T-helper 17 cell (primary cell): ENCODE measurements at regions not wholly inside any gene's neighbourhood (a gene's known extent, or its start where the extent isn't known, plus 50 kb on each side); places are given as distances from the start of the nearest gene placed in this dataset.

Experiments used
- ATAC-seq: fragments of 150-1000 bp; cut with Tn5 transposase; 2 replicates; pipeline ENCODE4 v1.10.0; 2021; ENCODE audit warnings: mild to moderate bottlenecking, moderate library complexity
- DNase-seq, 3 donors: peaks; one replicate each; pipeline versions ENCODE4 v3.0.0 to v3.0.0-alpha.2; 2020 to 2021
- H3K9me3 ChIP-seq: one replicate; pipeline ENCODE4 v1.7.0; 2013; ENCODE audit warnings: low read length, mild to moderate bottlenecking; ENCODE audit not compliant: control insufficient read depth, poor library complexity, severe bottlenecking
- H3K27ac Mint-ChIP-seq: one replicate; pipeline ENCODE4 v1.8.0; 2022; ENCODE audit warnings: mild to moderate bottlenecking, moderate library complexity, mixed read lengths
- H3K27me3 Mint-ChIP-seq: one replicate; pipeline ENCODE4 v1.8.0; 2022; ENCODE audit warnings: mixed read lengths
- H3K36me3 Mint-ChIP-seq: one replicate; pipeline ENCODE4 v1.8.0; 2022; ENCODE audit warnings: low read depth, mixed read lengths
- H3K4me1 Mint-ChIP-seq: one replicate; pipeline ENCODE4 v1.8.0; 2022; ENCODE audit warnings: mild to moderate bottlenecking, mixed read lengths
- H3K4me3 Mint-ChIP-seq: one replicate; pipeline ENCODE4 v1.8.0; 2022; ENCODE audit warnings: mild to moderate bottlenecking, moderate library complexity, mixed read lengths

- H3K4me1 Mint-ChIP-seq = no peaks in the 10 kb centered on the region
- H3K27me3 Mint-ChIP-seq = peaks cover 5% of the 10 kb centered on the region
- no peaks in the 10 kb centered on the region for H3K9me3 ChIP-seq
- H3K27ac Mint-ChIP-seq = no peak overlapping the region
- H3K4me3 Mint-ChIP-seq = no peak overlapping the region
- DNase-seq (no peak), ATAC-seq (no peak)
- peaks cover 2% of the 10 kb centered on the region for H3K36me3 Mint-ChIP-seq
These were observed 484.9 kb downstream of the GPAM start for GRCh38 chr10:111698711-111699110.

GRCh38 chr10:111703986-111704385, 479.6 kb downstream of the GPAM start:
- DNase-seq = no peak
- H3K27ac Mint-ChIP-seq = no peak overlapping the region
- no peaks in the 10 kb centered on the region for H3K4me1 Mint-ChIP-seq
- no peaks in the 10 kb centered on the region for H3K36me3 Mint-ChIP-seq
- no peaks in the 10 kb centered on the region for H3K27me3 Mint-ChIP-seq
- ATAC-seq = no peak
- no peaks in the 10 kb centered on the region for H3K9me3 ChIP-seq
- H3K4me3 Mint-ChIP-seq = no peak overlapping the region

DNA sequence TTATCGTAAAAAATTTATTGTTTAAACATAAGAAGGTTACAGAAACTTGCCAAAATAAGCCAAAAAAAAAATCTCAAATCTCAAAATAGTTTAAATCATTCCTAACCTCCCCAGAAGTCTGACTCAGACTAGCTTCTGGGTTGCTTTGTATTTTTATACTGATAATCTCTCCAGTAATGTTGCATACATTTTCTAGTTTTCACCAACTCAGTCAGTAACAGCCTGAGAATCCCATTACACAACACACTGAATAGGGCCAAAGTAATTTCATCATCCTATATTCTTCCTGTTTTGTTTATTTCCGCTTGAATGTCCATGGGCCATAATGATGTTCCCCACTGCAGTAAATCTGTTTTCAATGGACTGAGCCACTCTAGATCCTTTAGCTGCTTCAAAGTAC, 478.5 kb downstream of the GPAM start:
- DNase-seq = no peak
- Mint-ChIP-seq H3K27me3 (no peaks in the 10 kb centered on the region), H3K4me3 (no peak overlapping the region), H3K27ac (no peak overlapping the region), H3K36me3 (no peaks in the 10 kb centered on the region), H3K4me1 (no peaks in the 10 kb centered on the region)
- ATAC-seq = no peak
- no peaks in the 10 kb centered on the region for H3K9me3 ChIP-seq

DNA sequence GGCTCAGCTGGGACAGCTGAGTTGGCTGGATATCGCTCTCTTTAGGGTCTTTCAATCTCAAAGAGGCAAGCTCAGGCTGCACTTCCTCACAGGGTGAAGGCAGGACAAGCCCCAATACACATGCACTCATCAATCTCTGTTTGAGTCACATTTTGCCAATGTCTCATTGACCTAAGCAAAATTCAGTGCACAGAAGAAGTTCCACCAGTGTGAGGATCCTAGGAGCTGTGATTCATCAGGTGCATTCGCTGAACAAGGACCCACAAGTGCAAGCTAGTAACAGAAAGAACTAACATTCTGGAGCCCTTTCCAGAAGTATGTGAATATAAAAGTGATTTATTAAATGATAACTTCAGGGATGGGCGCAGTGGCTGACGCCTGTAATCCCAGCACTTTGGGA, 477.2 kb downstream of the GPAM start:
- DNase-seq = no peak
- no peaks in the 10 kb centered on the region for H3K4me1 Mint-ChIP-seq
- no peak overlapping the region for H3K27ac Mint-ChIP-seq
- no peaks in the 10 kb centered on the region for H3K27me3 Mint-ChIP-seq
- H3K4me3 Mint-ChIP-seq = no peak overlapping the region
- no peaks in the 10 kb centered on the region for H3K9me3 ChIP-seq
- no peaks in the 10 kb centered on the region for H3K36me3 Mint-ChIP-seq
- no peak for ATAC-seq

- Mint-ChIP-seq H3K4me3 (no peak overlapping the region), H3K27me3 (no peaks in the 10 kb centered on the region), H3K27ac (no peak overlapping the region), H3K4me1 (no peaks in the 10 kb centered on the region), H3K36me3 (no peaks in the 10 kb centered on the region)
- ATAC-seq = no peak
- no peaks in the 10 kb centered on the region for H3K9me3 ChIP-seq
- no peak for DNase-seq
These were observed 476.5 kb downstream of the GPAM start for GRCh38 chr10:111707076-111707475.

DNA sequence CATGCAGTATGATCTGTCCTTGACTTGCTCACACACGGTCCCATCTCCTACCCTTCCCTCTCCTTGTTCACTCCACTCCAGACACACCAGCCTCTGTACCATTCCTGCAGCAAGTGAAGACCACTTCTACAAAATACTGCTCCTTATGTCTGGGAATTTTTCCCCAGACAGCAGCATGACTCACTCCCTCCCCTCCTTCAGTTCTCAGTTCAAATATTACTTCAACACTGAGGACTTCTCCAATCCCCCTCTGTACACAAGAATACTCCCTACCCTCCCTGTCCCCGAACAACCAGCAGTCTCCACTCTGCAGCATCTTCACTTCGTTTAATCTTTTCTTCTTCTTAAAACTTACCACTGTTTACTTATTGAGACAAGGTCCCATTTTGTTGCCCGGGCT, 474.0 kb downstream of the GPAM start:
- Mint-ChIP-seq H3K27me3 (no peaks in the 10 kb centered on the region), H3K27ac (no peak overlapping the region), H3K36me3 (no peaks in the 10 kb centered on the region), H3K4me1 (no peaks in the 10 kb centered on the region), H3K4me3 (no peak overlapping the region)
- ATAC-seq = no peak
- no peaks in the 10 kb centered on the region for H3K9me3 ChIP-seq
- DNase-seq = no peak

DNA sequence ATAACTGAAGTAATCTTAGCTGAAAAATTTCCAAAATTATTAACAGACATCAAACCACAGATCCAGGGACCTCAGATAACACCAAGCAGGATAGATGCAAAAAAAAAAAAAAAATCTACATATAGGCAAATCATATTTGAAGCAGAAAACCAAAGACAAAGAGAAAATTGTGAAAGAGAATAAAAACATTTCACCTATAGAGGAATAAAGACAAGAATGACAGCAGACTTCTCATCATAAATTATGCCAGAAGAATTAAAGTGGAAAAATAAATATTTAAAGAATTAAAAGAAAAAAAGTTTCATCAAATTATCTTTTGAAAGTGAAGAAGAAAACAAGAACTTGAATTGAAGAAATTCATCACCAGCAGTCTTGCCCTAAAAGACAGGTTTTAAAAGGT, 467.5 kb downstream of the GPAM start:
- H3K4me1 Mint-ChIP-seq = no peaks in the 10 kb centered on the region

DNA sequence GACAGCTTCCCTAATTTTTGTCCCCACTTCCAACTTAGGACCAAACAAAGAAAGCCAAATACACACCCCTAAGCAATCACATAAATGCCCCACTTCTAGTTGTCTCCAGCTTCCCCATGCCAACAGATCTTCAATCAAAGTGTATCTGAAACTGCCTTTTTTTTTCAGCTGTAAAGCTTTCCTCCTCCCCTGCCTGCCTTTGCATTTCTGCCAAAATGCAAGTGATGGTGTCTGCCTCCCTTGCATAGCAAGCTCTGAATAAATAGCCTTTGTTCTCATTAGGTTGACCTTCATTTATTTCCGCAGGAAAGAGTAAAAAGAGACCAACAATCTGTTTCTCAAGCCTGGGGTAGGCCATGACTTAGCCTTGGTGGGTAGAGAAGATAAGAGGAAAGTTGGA, 459.4 kb downstream of the GPAM start:
- DNase-seq (no peak), ATAC-seq (no peak)
- no peak overlapping the region for H3K4me3 Mint-ChIP-seq
- H3K27me3 Mint-ChIP-seq = no peaks in the 10 kb centered on the region
- H3K36me3 Mint-ChIP-seq = no peaks in the 10 kb centered on the region
- H3K27ac Mint-ChIP-seq = no peak overlapping the region
- H3K9me3 ChIP-seq = no peaks in the 10 kb centered on the region
- H3K4me1 Mint-ChIP-seq = no peaks in the 10 kb centered on the region

More for the DNA sequence above, 467.5 kb downstream of the GPAM start:
- no peak for DNase-seq
- H3K9me3 ChIP-seq = peaks cover 6% of the 10 kb centered on the region
- H3K27me3 Mint-ChIP-seq = no peaks in the 10 kb centered on the region
- no peaks in the 10 kb centered on the region for H3K36me3 Mint-ChIP-seq
- no peak for ATAC-seq
- no peak overlapping the region for H3K27ac Mint-ChIP-seq
- H3K4me3 Mint-ChIP-seq = no peak overlapping the region

GRCh38 chr10:111725050-111725449, 458.5 kb downstream of the GPAM start:
- no peaks in the 10 kb centered on the region for H3K27me3 Mint-ChIP-seq
- no peaks in the 10 kb centered on the region for H3K9me3 ChIP-seq
- H3K36me3 Mint-ChIP-seq = no peaks in the 10 kb centered on the region
- DNase-seq (no peak), ATAC-seq (no peak)
- no peak overlapping the region for H3K27ac Mint-ChIP-seq
- no peak overlapping the region for H3K4me3 Mint-ChIP-seq
- no peaks in the 10 kb centered on the region for H3K4me1 Mint-ChIP-seq

DNA sequence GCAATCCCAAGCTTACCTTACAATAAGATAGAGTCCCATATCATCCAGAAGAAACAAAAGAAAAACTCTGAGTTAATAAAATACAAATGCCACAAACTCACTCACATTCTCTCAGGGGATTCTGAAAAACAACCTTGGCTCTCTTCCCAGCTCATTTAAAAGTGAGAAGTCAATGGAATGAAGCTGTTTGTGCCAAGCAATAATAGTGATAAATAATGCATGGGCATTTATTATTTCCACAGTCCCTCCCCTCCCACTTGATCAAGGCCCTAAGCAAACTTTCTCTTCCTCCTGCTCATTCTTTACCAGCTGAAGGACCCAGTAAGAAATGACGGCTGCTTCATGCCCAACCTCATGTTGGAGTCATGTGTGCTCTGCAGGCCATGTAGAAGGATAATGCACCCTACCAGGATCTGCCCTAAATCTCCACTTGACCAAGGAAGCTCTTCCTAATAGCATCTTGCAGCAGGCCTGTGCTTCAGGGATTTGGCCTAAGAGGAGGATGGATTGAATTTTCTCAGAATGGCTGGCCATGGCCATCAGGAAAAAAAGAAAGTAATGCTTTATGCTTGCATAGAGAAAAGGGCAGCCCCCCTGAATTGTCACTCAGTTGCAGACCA, 451.3 kb downstream of the GPAM start:
- Mint-ChIP-seq H3K27ac (no peak overlapping the region), H3K27me3 (peaks cover 6% of the 10 kb centered on the region), H3K4me1 (no peaks in the 10 kb centered on the region), H3K4me3 (no peak overlapping the region), H3K36me3 (no peaks in the 10 kb centered on the region)
- DNase-seq = no peak
- ATAC-seq = no peak
- no peaks in the 10 kb centered on the region for H3K9me3 ChIP-seq

GRCh38 chr10:111739125-111739873, 444.3 kb downstream of the GPAM start:
- no peaks in the 10 kb centered on the region for H3K9me3 ChIP-seq
- H3K4me1 Mint-ChIP-seq = no peaks in the 10 kb centered on the region
- DNase-seq (no peak), ATAC-seq (no peak)
- H3K4me3 Mint-ChIP-seq = no peak overlapping the region
- no peaks in the 10 kb centered on the region for H3K36me3 Mint-ChIP-seq
- H3K27me3 Mint-ChIP-seq = peaks cover 4% of the 10 kb centered on the region
- no peak overlapping the region for H3K27ac Mint-ChIP-seq

DNA sequence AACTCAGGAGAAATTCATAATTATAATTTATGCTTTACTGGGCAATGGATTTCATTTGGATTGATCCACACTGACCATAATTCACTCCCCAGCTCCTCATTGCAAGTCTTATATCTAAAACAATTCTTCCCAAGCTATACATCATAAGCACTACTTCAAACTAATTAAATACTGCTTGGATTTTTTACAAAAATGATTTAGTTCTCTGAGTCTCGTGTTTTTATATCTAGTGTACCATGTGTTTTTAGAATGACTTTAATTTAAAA, 443.8 kb downstream of the GPAM start:
- H3K9me3 ChIP-seq = no peaks in the 10 kb centered on the region
- Mint-ChIP-seq H3K27ac (no peak overlapping the region), H3K4me3 (no peak overlapping the region), H3K36me3 (no peaks in the 10 kb centered on the region), H3K27me3 (no peaks in the 10 kb centered on the region), H3K4me1 (no peaks in the 10 kb centered on the region)
- ATAC-seq (no peak), DNase-seq (no peak)

GRCh38 chr10:111745982-111746381, 437.6 kb downstream of the GPAM start:
- Mint-ChIP-seq H3K27ac (no peak overlapping the region), H3K4me3 (no peak overlapping the region), H3K27me3 (no peaks in the 10 kb centered on the region), H3K4me1 (no peaks in the 10 kb centered on the region), H3K36me3 (no peaks in the 10 kb centered on the region)
- no peaks in the 10 kb centered on the region for H3K9me3 ChIP-seq
- ATAC-seq (no peak), DNase-seq (no peak)

DNA sequence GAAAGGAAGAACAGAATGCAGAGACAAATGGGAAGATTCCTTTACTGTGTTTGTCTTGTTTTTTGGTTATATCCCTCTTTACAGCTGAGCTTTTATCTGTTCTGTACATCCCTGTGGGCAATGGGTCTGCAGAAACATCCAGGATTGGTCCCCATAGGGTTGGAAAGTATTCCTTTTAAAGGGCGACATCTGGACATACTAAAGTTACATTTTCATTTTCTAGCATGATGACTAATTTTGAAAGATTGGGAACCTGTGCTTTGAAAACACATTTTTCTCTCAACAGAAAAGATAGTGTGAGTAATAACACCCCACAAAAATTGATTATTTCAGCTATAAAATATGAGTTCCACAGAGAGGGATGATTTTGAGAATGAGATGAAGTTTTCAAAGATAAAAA, 435.8 kb downstream of the GPAM start:
- no peaks in the 10 kb centered on the region for H3K36me3 Mint-ChIP-seq
- no peaks in the 10 kb centered on the region for H3K9me3 ChIP-seq
- no peak overlapping the region for H3K4me3 Mint-ChIP-seq
- ATAC-seq = no peak
- no peak overlapping the region for H3K27ac Mint-ChIP-seq
- DNase-seq = no peak
- H3K4me1 Mint-ChIP-seq = no peaks in the 10 kb centered on the region
- H3K27me3 Mint-ChIP-seq = no peaks in the 10 kb centered on the region
